Panc1 (cell line): ENCODE measurements at regions not wholly inside any gene's neighbourhood (a gene's known extent, or its start where the extent isn't known, plus 50 kb on each side); places are given as distances from the start of the nearest gene placed in this dataset.

Source experiments
- POLR2AphosphoS5 ChIP-seq: IDR thresholded peaks from 2 replicates; pipeline ENCODE4 v1.6.1; 2012; ENCODE audit warnings: mild to moderate bottlenecking, low read depth, low read length, moderate library complexity
- TF ChIP-seq, protein P1 (sequence below): fragments of 450-650 bp; IDR thresholded peaks from 2 replicates; pipeline ENCODE4 v1.5.1; 2017; ENCODE audit warnings: mild to moderate bottlenecking

- TF ChIP-seq, protein P1, sequence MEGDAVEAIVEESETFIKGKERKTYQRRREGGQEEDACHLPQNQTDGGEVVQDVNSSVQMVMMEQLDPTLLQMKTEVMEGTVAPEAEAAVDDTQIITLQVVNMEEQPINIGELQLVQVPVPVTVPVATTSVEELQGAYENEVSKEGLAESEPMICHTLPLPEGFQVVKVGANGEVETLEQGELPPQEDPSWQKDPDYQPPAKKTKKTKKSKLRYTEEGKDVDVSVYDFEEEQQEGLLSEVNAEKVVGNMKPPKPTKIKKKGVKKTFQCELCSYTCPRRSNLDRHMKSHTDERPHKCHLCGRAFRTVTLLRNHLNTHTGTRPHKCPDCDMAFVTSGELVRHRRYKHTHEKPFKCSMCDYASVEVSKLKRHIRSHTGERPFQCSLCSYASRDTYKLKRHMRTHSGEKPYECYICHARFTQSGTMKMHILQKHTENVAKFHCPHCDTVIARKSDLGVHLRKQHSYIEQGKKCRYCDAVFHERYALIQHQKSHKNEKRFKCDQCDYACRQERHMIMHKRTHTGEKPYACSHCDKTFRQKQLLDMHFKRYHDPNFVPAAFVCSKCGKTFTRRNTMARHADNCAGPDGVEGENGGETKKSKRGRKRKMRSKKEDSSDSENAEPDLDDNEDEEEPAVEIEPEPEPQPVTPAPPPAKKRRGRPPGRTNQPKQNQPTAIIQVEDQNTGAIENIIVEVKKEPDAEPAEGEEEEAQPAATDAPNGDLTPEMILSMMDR, result no peak
- TF ChIP-seq POLR2AphosphoS5, result no peak
Observed at GRCh38 chr12:125341422-125341821, 276.2 kb downstream of the AACS start.
